ENCODE measurements at regions not wholly inside any gene's neighbourhood (a gene's known extent, or its start where the extent isn't known, plus 50 kb on each side); places are given as distances from the start of the nearest gene placed in this dataset.

- no peak for DNase-seq (ENCODE audit: low read depth in 4 of 4, low spot score in 3 of 4)
Observed at GRCh38 chr16:73337373-73338296, 289.7 kb upstream of the ZFHX3 start.

GRCh38 chr16:73329358-73330286 is 281.7 kb upstream of the ZFHX3 start:
- no peak for DNase-seq (ENCODE audit: low read depth in 4 of 4, low spot score in 3 of 4)

GRCh38 chr16:73326770-73327470 is 279.0 kb upstream of the ZFHX3 start:
- DNase-seq (ENCODE audit: low read depth in 4 of 4, low spot score in 3 of 4) = no peak

- DNase-seq (ENCODE audit: low read depth in 4 of 4, low spot score in 3 of 4) = no peak
Observed at GRCh38 chr16:73326221-73326620, 278.3 kb upstream of the ZFHX3 start.

- no peak for DNase-seq (ENCODE audit: low read depth in 4 of 4, low spot score in 3 of 4)
Observed at GRCh38 chr16:73323880-73324279, 276.0 kb upstream of the ZFHX3 start.

- no peak for DNase-seq (ENCODE audit: low read depth in 4 of 4, low spot score in 3 of 4)
Observed at GRCh38 chr16:73322856-73323255, 274.9 kb upstream of the ZFHX3 start.

GRCh38 chr16:73321853-73322252 is 273.9 kb upstream of the ZFHX3 start:
- no peak for DNase-seq (ENCODE audit: low read depth in 4 of 4, low spot score in 3 of 4)

- DNase-seq (ENCODE audit: low read depth in 4 of 4, low spot score in 3 of 4) = no peak
Observed at GRCh38 chr16:73319737-73320136, 271.8 kb upstream of the ZFHX3 start.

- no peak for DNase-seq (ENCODE audit: low read depth in 4 of 4, low spot score in 3 of 4)
Observed at GRCh38 chr16:73319261-73319660, 271.3 kb upstream of the ZFHX3 start.

GRCh38 chr16:73317321-73317857 is 269.5 kb upstream of the ZFHX3 start:
- DNase-seq (ENCODE audit: low read depth in 4 of 4, low spot score in 3 of 4) = no peak

- no peak for DNase-seq (ENCODE audit: low read depth in 4 of 4, low spot score in 3 of 4)
Observed at GRCh38 chr16:73315645-73316044, 267.7 kb upstream of the ZFHX3 start.

- DNase-seq (ENCODE audit: low read depth in 4 of 4, low spot score in 3 of 4) = no peak
Observed at GRCh38 chr16:73313950-73314349, 266.0 kb upstream of the ZFHX3 start.

GRCh38 chr16:73311857-73312723 is 264.2 kb upstream of the ZFHX3 start:
- DNase-seq (ENCODE audit: low read depth in 4 of 4, low spot score in 3 of 4) = no peak

GRCh38 chr16:73308771-73309170 is 260.8 kb upstream of the ZFHX3 start:
- DNase-seq (ENCODE audit: low read depth in 4 of 4, low spot score in 3 of 4) = no peak

- no peak for DNase-seq (ENCODE audit: low read depth in 4 of 4, low spot score in 3 of 4)
Observed at GRCh38 chr16:73306901-73307413, 259.0 kb upstream of the ZFHX3 start.

- DNase-seq (ENCODE audit: low read depth in 4 of 4, low spot score in 3 of 4) = no peak
Observed at GRCh38 chr16:73304008-73304774, 256.3 kb upstream of the ZFHX3 start.

GRCh38 chr16:73302942-73303341 is 255.0 kb upstream of the ZFHX3 start:
- no peak for DNase-seq (ENCODE audit: low read depth in 4 of 4, low spot score in 3 of 4)

- DNase-seq (ENCODE audit: low read depth in 4 of 4, low spot score in 3 of 4) = no peak
Observed at GRCh38 chr16:73301984-73302383, 254.1 kb upstream of the ZFHX3 start.

GRCh38 chr16:73299346-73299745 is 251.4 kb upstream of the ZFHX3 start:
- no peak for DNase-seq (ENCODE audit: low read depth in 4 of 4, low spot score in 3 of 4)
